Spleen (tissue), 7 donors: ENCODE measurements at regions not wholly inside any gene's neighbourhood (a gene's known extent, or its start where the extent isn't known, plus 50 kb on each side); places are given as distances from the start of the nearest gene placed in this dataset.

Source experiments
- CTCF ChIP-seq, 11 experiments: fragments of 200-600 bp in 7 of 11; fragments of 450-650 bp in 4 of 11; sonication (generic) in 4 of 11; IDR thresholded peaks in 8 of 11; conservative IDR thresholded peaks in 3 of 11; 1 replicate in 7 of 11; 2 replicates in 4 of 11; pipeline versions ENCODE4 v1.4.0 to v1.8.0; 2016 to 2021; ENCODE audit warnings: antibody characterized with exemption in 11 of 11, inconsistent platforms in 4 of 11, mild to moderate bottlenecking in 1 of 11
- POLR2A ChIP-seq, 3 donors: fragments of 450-650 bp; IDR thresholded peaks; one replicate each; pipeline ENCODE4 v1.5.1; 2017; ENCODE audit warnings: antibody characterized with exemption in 3 of 3, mild to moderate bottlenecking in 1 of 3
- POLR2AphosphoS5 ChIP-seq, 3 donors: sonication (generic); formaldehyde crosslinking; IDR thresholded peaks; one replicate each; pipeline ENCODE4 v1.5.1; 2017; ENCODE audit warnings: antibody characterized with exemption in 3 of 3
- donor health status: DM: no; HTN: no; CAD: no; lungs with moderate emphysema.
- donor health status: DM: no; HTN: no; CAD: no.
- donor health status: DM: no; HTN: no; CAD: no.

- TF ChIP-seq POLR2A (IDR thresholded peaks at IDR 0.05) (no peak), POLR2AphosphoS5 (IDR thresholded peaks at IDR 0.05) (no peak), CTCF (IDR thresholded peaks at IDR 0.05 in 8 of 11, conservative IDR thresholded peaks at IDR 0.05 in 3 of 11) (no peak)
Measured at GRCh38 chr2:51528156-51528555, 496.2 kb upstream of the NRXN1 start.
